HepG2 (cell line): ENCODE measurements at regions not wholly inside any gene's neighbourhood (a gene's known extent, or its start where the extent isn't known, plus 50 kb on each side); places are given as distances from the start of the nearest gene placed in this dataset.

Experiments
- CCAR2 ChIP-seq: fragments of 200-400 bp; formaldehyde crosslinking; optimal IDR thresholded peaks from 2 replicates; pipeline ENCODE3; 2018; ENCODE audit warnings: low read depth, mild to moderate bottlenecking, low read length, moderate library complexity
- ESRRA ChIP-seq: sonication (generic); formaldehyde crosslinking; IDR thresholded peaks from 2 replicates; pipeline ENCODE4 v1.5.1; 2020; ENCODE audit warnings: mild to moderate bottlenecking, low read depth, missing genetic modification reagents
- GTF3A ChIP-seq: sonication (generic); formaldehyde crosslinking; conservative IDR thresholded peaks from 2 replicates; pipeline ENCODE4 v1.4.0; 2020; ENCODE audit warnings: mild to moderate bottlenecking, missing genetic modification reagents
- KAT7 ChIP-seq: IDR thresholded peaks from 2 replicates; pipeline ENCODE4 v1.6.1; 2018; ENCODE audit warnings: borderline replicate concordance, missing compliant biosample characterization
- MIXL1 ChIP-seq: IDR thresholded peaks from 2 replicates; pipeline ENCODE4 v1.6.1; 2016
- MNT ChIP-seq: fragments of 450-650 bp; IDR thresholded peaks from 2 replicates; pipeline ENCODE4 v1.6.1; 2016
- NRL ChIP-seq: sonication (generic); formaldehyde crosslinking; IDR thresholded peaks from 2 replicates; pipeline ENCODE4 v1.5.0; 2020; ENCODE audit warnings: missing genetic modification reagents, mild to moderate bottlenecking, moderate library complexity, borderline replicate concordance
- PLRG1 ChIP-seq: fragments of 450-650 bp; conservative IDR thresholded peaks from 2 replicates; pipeline ENCODE4 v1.6.1; 2016
- TFE3 ChIP-seq: IDR thresholded peaks from 2 replicates; pipeline ENCODE4 v1.6.1; 2016
- THRA ChIP-seq: sonication (generic); formaldehyde crosslinking; IDR thresholded peaks from 2 replicates; pipeline ENCODE4 v1.4.0; 2020; ENCODE audit warnings: missing genetic modification reagents, borderline replicate concordance
- ZBTB42 ChIP-seq: sonication (generic); formaldehyde crosslinking; IDR thresholded peaks from 2 replicates; pipeline ENCODE4 v1.5.0; 2020; ENCODE audit warnings: mild to moderate bottlenecking, missing genetic modification reagents
- ZBTB44 ChIP-seq: sonication (generic); formaldehyde crosslinking; IDR thresholded peaks from 2 replicates; pipeline ENCODE4 v1.4.0; 2020; ENCODE audit warnings: missing genetic modification reagents
- ZFAT ChIP-seq: sonication (generic); formaldehyde crosslinking; conservative IDR thresholded peaks from 2 replicates; pipeline ENCODE4 v1.8.1; 2023; ENCODE audit warnings: missing genetic modification reagents, inconsistent platforms
- ZFP36 ChIP-seq: fragments of 150-350 bp; IDR thresholded peaks from 2 replicates; pipeline ENCODE4 v1.6.1; 2018; ENCODE audit warnings: borderline replicate concordance, low read length, low read depth; ENCODE audit not compliant: partially characterized antibody
- ZNF180 ChIP-seq: sonication (generic); formaldehyde crosslinking; IDR thresholded peaks from 2 replicates; pipeline ENCODE4 v1.4.0; 2020; ENCODE audit warnings: low read depth, missing genetic modification reagents, borderline replicate concordance
- ZNF276 ChIP-seq: sonication (generic); formaldehyde crosslinking; IDR thresholded peaks from 2 replicates; pipeline ENCODE4 v1.4.0; 2020; ENCODE audit warnings: mild to moderate bottlenecking, low read depth, missing genetic modification reagents
- ZNF629 ChIP-seq: sonication (generic); formaldehyde crosslinking; conservative IDR thresholded peaks from 2 replicates; pipeline ENCODE4 v1.5.0; 2020; ENCODE audit warnings: missing genetic modification reagents
- ZNF841 ChIP-seq: sonication (generic); formaldehyde crosslinking; IDR thresholded peaks from 2 replicates; pipeline ENCODE4 v1.8.1; 2023; ENCODE audit warnings: missing genetic modification reagents, borderline replicate concordance
- ZNF891 ChIP-seq: sonication (generic); formaldehyde crosslinking; IDR thresholded peaks from 2 replicates; pipeline ENCODE4 v1.5.0; 2020; ENCODE audit warnings: mild to moderate bottlenecking, missing genetic modification reagents

- TF ChIP-seq MNT, result no peak
- peak; percentile 71; the same call in 1 of the 2 replicates for TF ChIP-seq TFE3 (CRISPR knock-in tag)
- no peak for TF ChIP-seq ZBTB42 (CRISPR knock-in tag)
- TF ChIP-seq GTF3A (CRISPR knock-in tag), result no peak
- 0 out of 2 replicates have a peak, but pooled peaks have one; percentile 22 for TF ChIP-seq ZNF629 (CRISPR knock-in tag)
- TF ChIP-seq ZNF180 (CRISPR knock-in tag), result no peak
- TF ChIP-seq ZNF841, result no peak
- TF ChIP-seq PLRG1, result no peak
- no peak for TF ChIP-seq ZNF891
- no peak for TF ChIP-seq ZFP36
- no peak for TF ChIP-seq KAT7
- TF ChIP-seq CCAR2, result no peak
- TF ChIP-seq ZBTB44 (CRISPR knock-in tag), result no peak
- no peak for TF ChIP-seq ZFAT (CRISPR knock-in tag)
- no peak for TF ChIP-seq NRL
- TF ChIP-seq ESRRA (CRISPR knock-in tag), result no peak
- no peak for TF ChIP-seq ZNF276 (CRISPR knock-in tag)
- 0 out of 2 replicates have a peak, but pooled peaks have one; percentile 38 for TF ChIP-seq THRA (CRISPR knock-in tag)
- peak; percentile 43; the same call in 1 of the 2 replicates for TF ChIP-seq MIXL1 (CRISPR knock-in tag)
Measured at GRCh38 chr6:53432318-53433161, 83.8 kb upstream of the ELOVL5 start (continued).
